Mesothelial cell of epicardium (in vitro differentiated cells): ENCODE measurements at regions not wholly inside any gene's neighbourhood (a gene's known extent, or its start where the extent isn't known, plus 50 kb on each side); places are given as distances from the start of the nearest gene placed in this dataset.
A peak's percentile ranks its signal among the peaks of the same experiment; 100 is the strongest.

Experiments
- DNase-seq, 2 experiments: peaks; one replicate each; pipeline ENCODE4 v3.0.0; 2021; ENCODE audit warnings: low spot score in 2 of 2; ENCODE audit not compliant: unreplicated experiment in 2 of 2
- H3K27ac Mint-ChIP-seq: 2 replicates; pipeline ENCODE4 v1.8.0; 2021; ENCODE audit warnings: mixed read lengths
- H3K27me3 Mint-ChIP-seq: 2 replicates; pipeline ENCODE4 v1.8.0; 2021; ENCODE audit warnings: low read depth, mixed read lengths
- H3K36me3 Mint-ChIP-seq: 2 replicates; pipeline ENCODE4 v1.8.0; 2021; ENCODE audit warnings: mixed read lengths
- H3K4me1 Mint-ChIP-seq: 2 replicates; pipeline ENCODE4 v1.8.0; 2021; ENCODE audit warnings: mixed read lengths
- H3K4me3 Mint-ChIP-seq: 2 replicates; pipeline ENCODE4 v1.8.0; 2021; ENCODE audit warnings: mild to moderate bottlenecking, moderate library complexity, mixed read lengths
- H3K9me3 Mint-ChIP-seq: 2 replicates; pipeline ENCODE4 v1.8.0; 2021; ENCODE audit warnings: mixed read lengths
- CTCF ChIP-seq: fragments of 200-600 bp; sonication (generic); IDR thresholded peaks from one replicate; pipeline ENCODE4 v1.5.0; 2021; ENCODE audit warnings: antibody characterized with exemption; ENCODE audit not compliant: unreplicated experiment

GRCh38 chr11:38005597-38005996, 1407.6 kb upstream of the RAG2 start:
- Mint-ChIP-seq H3K36me3 (no peaks in the 10 kb centered on the region), H3K4me3 (no peak overlapping the region), H3K27ac (no peak overlapping the region), H3K4me1 (peaks cover 6% of the 10 kb centered on the region), H3K27me3 (no peaks in the 10 kb centered on the region), H3K9me3 (peaks cover 14% of the 10 kb centered on the region)
- no peak for DNase-seq
- no peak for TF ChIP-seq CTCF

- DNase-seq = no peak
- no peak for TF ChIP-seq CTCF
- Mint-ChIP-seq H3K9me3 (peaks cover 14% of the 10 kb centered on the region), H3K27ac (no peak overlapping the region), H3K27me3 (no peaks in the 10 kb centered on the region), H3K36me3 (no peaks in the 10 kb centered on the region), H3K4me1 (peaks cover 9% of the 10 kb centered on the region), H3K4me3 (no peak overlapping the region)
Observed at GRCh38 chr11:37999171-37999570, 1401.1 kb upstream of the RAG2 start.

- Mint-ChIP-seq H3K27ac (no peak overlapping the region), H3K4me1 (peaks cover 10% of the 10 kb centered on the region), H3K4me3 (no peak overlapping the region), H3K27me3 (no peaks in the 10 kb centered on the region), H3K9me3 (peaks cover 15% of the 10 kb centered on the region), H3K36me3 (peaks cover 4% of the 10 kb centered on the region)
- no peak for TF ChIP-seq CTCF
- no peak for DNase-seq
Observed at GRCh38 chr11:37995886-37996285, 1397.8 kb upstream of the RAG2 start.

- Mint-ChIP-seq H3K27me3 (no peaks in the 10 kb centered on the region), H3K4me3 (no peak overlapping the region), H3K9me3 (peaks cover 15% of the 10 kb centered on the region), H3K27ac (peak overlapping the region; percentile 83), H3K4me1 (peaks cover 20% of the 10 kb centered on the region), H3K36me3 (peaks cover 4% of the 10 kb centered on the region)
- no peak for DNase-seq
- no peak for TF ChIP-seq CTCF
Observed at GRCh38 chr11:37988031-37988430, 1390.0 kb upstream of the RAG2 start.

GRCh38 chr11:37984991-37985390, 1387.0 kb upstream of the RAG2 start:
- Mint-ChIP-seq H3K27me3 (no peaks in the 10 kb centered on the region), H3K9me3 (peaks cover 12% of the 10 kb centered on the region), H3K4me1 (peaks cover 18% of the 10 kb centered on the region), H3K27ac (no peak overlapping the region), H3K4me3 (no peak overlapping the region), H3K36me3 (no peaks in the 10 kb centered on the region)
- DNase-seq = no peak
- no peak for TF ChIP-seq CTCF

- no peaks in the 10 kb centered on the region for H3K36me3 Mint-ChIP-seq
- DNase-seq = no peak
- H3K9me3 Mint-ChIP-seq = peaks cover 8% of the 10 kb centered on the region
Observed at GRCh38 chr11:37978647-37979046, 1380.6 kb upstream of the RAG2 start.

More at GRCh38 chr11:37978647-37979046, 1380.6 kb upstream of the RAG2 start:
- TF ChIP-seq CTCF = no peak
- Mint-ChIP-seq H3K4me3 (no peak overlapping the region), H3K27ac (no peak overlapping the region), H3K4me1 (peaks cover 27% of the 10 kb centered on the region), H3K27me3 (no peaks in the 10 kb centered on the region)
